Gastrocnemius medialis (tissue), 4 donors: ENCODE measurements at regions not wholly inside any gene's neighbourhood (a gene's known extent, or its start where the extent isn't known, plus 50 kb on each side); places are given as distances from the start of the nearest gene placed in this dataset.

Experiments
- ATAC-seq, 2 donors: fragments of 150-250 bp; one replicate each; pipeline ENCODE4 v1.9.1; 2016
- DNase-seq, 2 donors: peaks; one replicate each; pipeline ENCODE4 v3.0.0-alpha.2; 2019
- H3K27ac ChIP-seq, 4 donors: fragments of 200-600 bp; sonication (generic); 1 replicate in 1 of 4; 2 replicates in 3 of 4; pipeline ENCODE4 v1.5.1; 2016 to 2018; ENCODE audit warnings: mild to moderate bottlenecking in 2 of 4, moderate library complexity in 1 of 4
- H3K27me3 ChIP-seq, 3 donors: fragments of 200-600 bp; sonication (generic) in 2 of 3; 1 replicate in 1 of 3; 2 replicates in 2 of 3; pipeline versions ENCODE4 v1.5.1 to v1.6.0; 2016 to 2019; ENCODE audit warnings: mild to moderate bottlenecking in 1 of 3, moderate library complexity in 1 of 3
- H3K36me3 ChIP-seq, 2 donors: fragments of 200-600 bp; sonication (generic) in 1 of 2; one replicate each; pipeline ENCODE4 v1.5.1; 2017 to 2018
- H3K4me1 ChIP-seq, 2 donors: fragments of 200-600 bp; sonication (generic) in 1 of 2; one replicate each; pipeline ENCODE4 v1.5.1; 2016 to 2017; ENCODE audit warnings: mild to moderate bottlenecking in 2 of 2
- H3K4me3 ChIP-seq, 4 donors: fragments of 200-600 bp; sonication (generic) in 3 of 4; 1 replicate in 1 of 4; 2 replicates in 3 of 4; pipeline ENCODE4 v1.5.1; 2016 to 2019; ENCODE audit warnings: mild to moderate bottlenecking in 2 of 4
- H3K9me3 ChIP-seq, 3 donors: fragments of 200-600 bp; sonication (generic) in 2 of 3; 1 replicate in 1 of 3; 2 replicates in 2 of 3; pipeline ENCODE4 v1.5.1; 2016 to 2019
- CTCF ChIP-seq, 5 experiments: fragments of 450-650 bp in 3 of 5; fragments of 200-600 bp in 2 of 5; sonication (generic) in 2 of 5; IDR thresholded peaks in 4 of 5; conservative IDR thresholded peaks in 1 of 5; 1 replicate in 4 of 5; 2 replicates in 1 of 5; pipeline ENCODE4 v1.5.1; 2016 to 2019; ENCODE audit warnings: antibody characterized with exemption in 5 of 5, mild to moderate bottlenecking in 3 of 5, moderate library complexity in 3 of 5
- POLR2A ChIP-seq, 2 donors: fragments of 450-650 bp; IDR thresholded peaks; one replicate each; pipeline ENCODE4 v1.6.1; 2017; ENCODE audit warnings: antibody characterized with exemption in 2 of 2, mild to moderate bottlenecking in 2 of 2, moderate library complexity in 2 of 2
- in situ Hi-C, 4 donors: fragments of 200-750 bp; cut with MboI; loops; one replicate each; pipeline versions ENCODE4 v1.15.0 to v1.8.0; 2017; ENCODE audit warnings: low sequenced_read_pairs in 4 of 4
- intact Hi-C: fragments of 100-400 bp; cut with DNase I; formaldehyde crosslinking; loops from one replicate; pipeline ENCODE4 v1.15.1; 2023; ENCODE audit warnings: low total_unique reads

GRCh38 chr18:39319141-39319540, 1753.5 kb upstream of the CELF4 start:
- Histone ChIP-seq H3K36me3 (no peaks in the 10 kb centered on the region), H3K27ac (no peak overlapping the region), H3K4me3 (no peak overlapping the region), H3K27me3 (no peaks in the 10 kb centered on the region), H3K9me3 (no peaks in the 10 kb centered on the region), H3K4me1 (no peaks in the 10 kb centered on the region)
- intact Hi-C loops = no loop called here
- ATAC-seq (no peak), DNase-seq (no peak)
- in situ Hi-C loops = no loop called here
- TF ChIP-seq POLR2A (IDR thresholded peaks at IDR 0.05) = no peak
- TF ChIP-seq CTCF (IDR thresholded peaks at IDR 0.05 in 4 of 5, conservative IDR thresholded peaks at IDR 0.05 in 1 of 5) = no peak

GRCh38 chr18:39318462-39318861, 1752.9 kb upstream of the CELF4 start:
- H3K27me3 ChIP-seq = no peaks in the 10 kb centered on the region
- intact Hi-C loops = no loop called here
- DNase-seq = no peak
- H3K9me3 ChIP-seq = no peaks in the 10 kb centered on the region
- H3K36me3 ChIP-seq = no peaks in the 10 kb centered on the region
- no peak for TF ChIP-seq CTCF (IDR thresholded peaks at IDR 0.05 in 4 of 5, conservative IDR thresholded peaks at IDR 0.05 in 1 of 5)
- TF ChIP-seq POLR2A (IDR thresholded peaks at IDR 0.05) = no peak
- in situ Hi-C loops = no loop called here
- H3K4me3 ChIP-seq = no peak overlapping the region
- H3K4me1 ChIP-seq = no peaks in the 10 kb centered on the region
- no peak overlapping the region for H3K27ac ChIP-seq
- ATAC-seq = no peak

- H3K4me1 ChIP-seq = no peaks in the 10 kb centered on the region
- TF ChIP-seq POLR2A (IDR thresholded peaks at IDR 0.05) = no peak
- TF ChIP-seq CTCF (IDR thresholded peaks at IDR 0.05 in 4 of 5, conservative IDR thresholded peaks at IDR 0.05 in 1 of 5) = no peak
- H3K27ac ChIP-seq = no peak overlapping the region
- no peak for DNase-seq
- ATAC-seq = no peak
- H3K4me3 ChIP-seq = no peak overlapping the region
- intact Hi-C loops (no loop called here), in situ Hi-C loops (no loop called here)
- H3K9me3 ChIP-seq = no peaks in the 10 kb centered on the region
- no peaks in the 10 kb centered on the region for H3K36me3 ChIP-seq
- H3K27me3 ChIP-seq = no peaks in the 10 kb centered on the region
These were observed 1752.4 kb upstream of the CELF4 start for GRCh38 chr18:39318008-39318407.

- in situ Hi-C loops = no loop called here
- no peak for ATAC-seq
- no peaks in the 10 kb centered on the region for H3K36me3 ChIP-seq
These were observed 1749.0 kb upstream of the CELF4 start for GRCh38 chr18:39314595-39314994.

More at GRCh38 chr18:39314595-39314994, 1749.0 kb upstream of the CELF4 start:
- no peaks in the 10 kb centered on the region for H3K27me3 ChIP-seq
- H3K4me3 ChIP-seq = no peak overlapping the region
- no peak overlapping the region for H3K27ac ChIP-seq
- no peak for TF ChIP-seq POLR2A (IDR thresholded peaks at IDR 0.05)
- no peak for TF ChIP-seq CTCF (IDR thresholded peaks at IDR 0.05 in 4 of 5, conservative IDR thresholded peaks at IDR 0.05 in 1 of 5)
- H3K4me1 ChIP-seq = no peaks in the 10 kb centered on the region
- intact Hi-C loops = no loop called here
- DNase-seq = no peak
- H3K9me3 ChIP-seq = no peaks in the 10 kb centered on the region
